Trophoblast cell (in vitro differentiated cells and primary cell): ENCODE measurements at regions not wholly inside any gene's neighbourhood (a gene's known extent, or its start where the extent isn't known, plus 50 kb on each side); places are given as distances from the start of the nearest gene placed in this dataset.

Experiments used
- DNase-seq, 2 donors: peaks; one replicate each; pipeline ENCODE4 v3.0.0-alpha.2; 2016
- H2AFZ ChIP-seq: 2 replicates; pipeline ENCODE4 v1.6.1; 2013; ENCODE audit warnings: low read length, moderate library complexity, mild to moderate bottlenecking; ENCODE audit not compliant: insufficient read depth, poor library complexity
- H2AK5ac ChIP-seq: 2 replicates; pipeline ENCODE4 v1.6.1; 2013; ENCODE audit warnings: mild to moderate bottlenecking, low read length
- H2BK120ac ChIP-seq: 2 replicates; pipeline ENCODE4 v1.6.1; 2013; ENCODE audit warnings: low read length, mild to moderate bottlenecking, moderate library complexity; ENCODE audit not compliant: insufficient read depth, poor library complexity
- H2BK12ac ChIP-seq: 2 replicates; pipeline ENCODE4 v1.6.1; 2013; ENCODE audit warnings: mild to moderate bottlenecking, low read length, moderate library complexity
- H2BK5ac ChIP-seq: 2 replicates; pipeline ENCODE4 v1.6.1; 2013; ENCODE audit warnings: low read length, low read depth, moderate library complexity, mild to moderate bottlenecking; ENCODE audit not compliant: poor library complexity
- H3K14ac ChIP-seq: 2 replicates; pipeline ENCODE4 v1.6.1; 2013; ENCODE audit warnings: mild to moderate bottlenecking, low read length
- H3K18ac ChIP-seq: 2 replicates; pipeline ENCODE4 v1.6.1; 2013; ENCODE audit warnings: mild to moderate bottlenecking, low read length
- H3K23ac ChIP-seq: 2 replicates; pipeline ENCODE4 v1.6.1; 2013; ENCODE audit warnings: low read length
- H3K27ac ChIP-seq: 2 replicates; pipeline ENCODE4 v1.5.1; 2013; ENCODE audit warnings: low read depth, mild to moderate bottlenecking, inconsistent platforms, low read length, moderate library complexity
- H3K27me3 ChIP-seq: 2 replicates; pipeline ENCODE4 v1.6.1; 2013; ENCODE audit warnings: inconsistent platforms, mild to moderate bottlenecking, low read length, moderate library complexity; ENCODE audit not compliant: insufficient read depth
- H3K36me3 ChIP-seq, 2 experiments: 1 replicate in 1 of 2; 2 replicates in 1 of 2; pipeline ENCODE4 v1.6.1; 2013; ENCODE audit warnings: low read length in 2 of 2, mild to moderate bottlenecking in 2 of 2, moderate library complexity in 1 of 2; ENCODE audit not compliant: insufficient read depth in 2 of 2, control insufficient read depth in 1 of 2
- H3K4ac ChIP-seq: 2 replicates; pipeline ENCODE4 v1.6.1; 2013; ENCODE audit warnings: low read depth, mild to moderate bottlenecking, low read length, moderate library complexity
- H3K4me1 ChIP-seq, 2 experiments: 1 replicate in 1 of 2; 2 replicates in 1 of 2; pipeline ENCODE4 v1.6.1; 2013; ENCODE audit warnings: low read length in 2 of 2, mild to moderate bottlenecking in 2 of 2, moderate library complexity in 1 of 2; ENCODE audit not compliant: insufficient read depth in 2 of 2, control insufficient read depth in 1 of 2
- H3K4me2 ChIP-seq: 2 replicates; pipeline ENCODE4 v1.6.1; 2013; ENCODE audit warnings: inconsistent platforms, mild to moderate bottlenecking, low read length, moderate library complexity
- H3K4me3 ChIP-seq: 2 replicates; pipeline ENCODE4 v1.5.1; 2013; ENCODE audit warnings: mild to moderate bottlenecking, low read depth, low read length, inconsistent platforms
- H3K79me1 ChIP-seq: one replicate; pipeline ENCODE4 v1.6.1; 2013; ENCODE audit warnings: low read length
- H3K79me2 ChIP-seq: 2 replicates; pipeline ENCODE4 v1.6.1; 2013; ENCODE audit warnings: low read length, mild to moderate bottlenecking; ENCODE audit not compliant: control insufficient read depth, insufficient read depth, poor library complexity
- H3K9ac ChIP-seq: 2 replicates; pipeline ENCODE4 v1.6.1; 2013; ENCODE audit warnings: mild to moderate bottlenecking, low read length
- H3K9me3 ChIP-seq: 2 replicates; pipeline ENCODE4 v1.6.1; 2013; ENCODE audit warnings: low read depth, mild to moderate bottlenecking, control low read depth, inconsistent platforms, low read length; ENCODE audit not compliant: insufficient read depth
- H4K12ac ChIP-seq: 2 replicates; pipeline ENCODE4 v1.6.1; 2013; ENCODE audit warnings: low read depth, mild to moderate bottlenecking, low read length, moderate library complexity
- H4K8ac ChIP-seq: 2 replicates; pipeline ENCODE4 v1.6.1; 2013; ENCODE audit warnings: low read depth, mild to moderate bottlenecking, low read length, moderate library complexity
- H4K91ac ChIP-seq: one replicate; pipeline ENCODE4 v1.6.1; 2013; ENCODE audit warnings: low read depth, mild to moderate bottlenecking, low read length, moderate library complexity
- WGBS: extraction: QIAGEN DNeasy Blood & Tissue Kit; methylation state at CpG from one replicate; pipeline ENCODE4 v1.1.7; 2013; ENCODE audit warnings: missing lambda C conversion rate; ENCODE audit not compliant: insufficient read length, insufficient coverage; ENCODE audit errors: extremely low coverage; 5-methylcytosine and 5-hydroxymethylcytosine counted together

DNA sequence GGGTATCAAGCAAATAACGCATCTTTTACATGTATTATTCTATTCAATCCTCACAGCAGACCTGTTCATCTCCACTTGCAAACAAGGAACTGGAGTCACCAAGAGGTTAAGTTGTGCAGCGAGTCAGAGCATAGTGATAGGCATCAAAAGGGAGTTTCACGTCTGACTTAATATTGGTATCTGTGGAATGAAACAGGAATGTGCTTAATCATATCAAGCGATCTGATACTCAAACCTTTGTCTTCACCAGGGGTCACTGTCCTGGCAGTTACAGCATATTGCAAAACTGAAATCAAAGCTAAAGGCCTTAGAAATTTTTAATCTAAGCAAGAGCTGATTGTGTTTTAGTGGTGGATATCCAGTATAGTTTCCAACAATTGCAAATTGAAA, 271.6 kb downstream of the PLK2 start:
- Histone ChIP-seq H2BK5ac (no peak overlapping the region), H3K79me2 (no peaks in the 10 kb centered on the region)

DNA sequence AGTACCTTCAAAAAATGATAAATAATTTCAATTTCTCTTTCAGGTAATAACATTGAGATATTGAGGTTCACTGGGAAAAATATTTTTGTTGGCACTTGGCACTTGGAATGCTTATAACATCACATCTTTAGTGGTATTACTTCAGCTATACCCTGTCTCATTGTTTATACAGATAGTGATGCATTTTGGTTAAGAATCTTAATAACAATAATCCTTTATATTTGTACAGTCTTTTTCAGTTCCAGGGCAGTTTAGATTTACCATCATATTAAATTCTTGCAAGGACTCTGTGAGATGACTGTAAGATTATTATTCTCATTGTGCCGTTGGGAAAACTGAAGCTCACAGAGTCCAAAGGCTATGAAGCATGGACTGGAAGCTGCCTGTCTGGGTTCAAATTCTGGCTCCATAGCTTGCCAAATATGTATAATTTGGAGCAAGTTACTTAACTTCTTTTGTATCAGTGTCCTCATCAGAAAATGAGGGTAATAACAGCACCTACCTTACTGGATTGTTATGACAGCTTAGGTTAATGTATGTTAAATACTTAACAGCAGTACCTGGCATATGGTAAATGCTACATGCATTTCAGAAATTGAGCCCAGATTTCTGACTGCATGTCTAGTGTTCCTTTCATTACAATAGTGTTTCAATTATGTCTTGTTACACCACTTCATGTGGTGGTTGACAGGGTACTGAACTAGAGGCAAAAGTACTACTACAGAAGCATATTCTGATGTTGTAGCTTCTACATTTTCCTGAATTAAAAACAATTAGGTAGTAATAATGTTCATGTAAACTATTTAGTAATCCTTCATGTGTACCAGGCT, 272.2 kb downstream of the PLK2 start:
- Histone ChIP-seq H3K9ac (no peak overlapping the region), H2BK12ac (peak overlapping the region; percentile 94), H2AK5ac (no peak overlapping the region), H3K27ac (peak overlapping the region; percentile 33), H3K9me3 (no peaks in the 10 kb centered on the region), H3K4me2 (no peak overlapping the region), H2AFZ (no peak overlapping the region), H3K79me1 (peaks cover 4% of the 10 kb centered on the region), H4K91ac (no peak overlapping the region), H2BK5ac (no peak overlapping the region), H3K36me3 (no peaks in the 10 kb centered on the region), H2BK120ac (peak overlapping the region; percentile 75), H3K14ac (no peak overlapping the region), H3K4me3 (no peak overlapping the region), H3K4ac (no peak overlapping the region), H3K27me3 (no peaks in the 10 kb centered on the region), H3K18ac (no peak overlapping the region), H3K4me1 (peaks cover 2 to 4% of the 10 kb centered on the region in 2 experiments), H3K23ac (no peak overlapping the region), H3K79me2 (no peaks in the 10 kb centered on the region), H4K12ac (no peak overlapping the region), H4K8ac (no peak overlapping the region)
- peak; percentile 54 to 91 for DNase-seq
- no CpG with 5 or more reads among the region's 1 CpG for WGBS

More for the DNA sequence above, 271.6 kb downstream of the PLK2 start:
- Histone ChIP-seq H3K4ac (no peak overlapping the region), H3K4me3 (no peak overlapping the region), H3K9ac (no peak overlapping the region), H3K27ac (peak overlapping the region; percentile 33), H3K18ac (no peak overlapping the region), H3K4me1 (peaks cover 2% of the 10 kb centered on the region in 2 experiments), H3K36me3 (no peaks in the 10 kb centered on the region), H2BK12ac (no peak overlapping the region), H3K14ac (no peak overlapping the region), H3K23ac (no peak overlapping the region), H3K4me2 (no peak overlapping the region), H4K12ac (no peak overlapping the region), H3K27me3 (no peaks in the 10 kb centered on the region), H3K9me3 (no peaks in the 10 kb centered on the region), H4K8ac (no peak overlapping the region), H4K91ac (no peak overlapping the region), H2AK5ac (no peak overlapping the region), H3K79me1 (peaks cover 4% of the 10 kb centered on the region), H2BK120ac (no peak overlapping the region), H2AFZ (no peak overlapping the region)
- no CpG with 5 or more reads among the region's 4 CpGs for WGBS
- peak; percentile 67 to 93 for DNase-seq

DNA sequence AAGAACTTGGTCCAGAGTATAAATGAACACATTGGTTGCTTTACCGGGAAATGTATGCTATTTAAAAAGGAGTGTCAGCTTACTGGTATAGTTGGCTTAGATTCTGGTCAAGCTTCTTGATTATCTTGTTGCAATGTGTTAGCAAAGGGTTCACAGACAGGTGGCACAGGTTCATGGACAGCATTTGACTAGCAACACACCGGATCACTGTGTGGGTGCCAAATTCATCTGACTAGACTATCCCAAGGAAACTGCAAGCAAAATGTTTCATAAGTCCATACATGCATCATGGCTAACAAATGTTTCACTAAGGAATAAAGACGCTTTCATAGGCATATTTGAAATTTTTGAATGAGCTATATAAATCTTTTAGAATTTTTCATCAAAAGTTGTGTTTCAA, 274.1 kb downstream of the PLK2 start:
- Histone ChIP-seq H3K23ac (no peak overlapping the region), H4K8ac (no peak overlapping the region), H3K4me3 (no peak overlapping the region), H3K9ac (no peak overlapping the region), H2BK5ac (no peak overlapping the region), H3K4ac (no peak overlapping the region), H3K14ac (no peak overlapping the region), H3K9me3 (no peaks in the 10 kb centered on the region), H2AK5ac (no peak overlapping the region), H3K36me3 (no peaks in the 10 kb centered on the region), H3K27me3 (no peaks in the 10 kb centered on the region), H3K27ac (no peak overlapping the region), H4K12ac (no peak overlapping the region), H2BK12ac (no peak overlapping the region), H2BK120ac (no peak overlapping the region), H3K79me1 (peaks cover 6% of the 10 kb centered on the region), H3K4me2 (no peak overlapping the region), H3K18ac (no peak overlapping the region), H3K79me2 (no peaks in the 10 kb centered on the region), H3K4me1 (peaks cover 6 to 8% of the 10 kb centered on the region in 2 experiments), H4K91ac (no peak overlapping the region), H2AFZ (no peak overlapping the region)
- no peak for DNase-seq
- WGBS = no CpG with 5 or more reads among the region's 3 CpGs

DNA sequence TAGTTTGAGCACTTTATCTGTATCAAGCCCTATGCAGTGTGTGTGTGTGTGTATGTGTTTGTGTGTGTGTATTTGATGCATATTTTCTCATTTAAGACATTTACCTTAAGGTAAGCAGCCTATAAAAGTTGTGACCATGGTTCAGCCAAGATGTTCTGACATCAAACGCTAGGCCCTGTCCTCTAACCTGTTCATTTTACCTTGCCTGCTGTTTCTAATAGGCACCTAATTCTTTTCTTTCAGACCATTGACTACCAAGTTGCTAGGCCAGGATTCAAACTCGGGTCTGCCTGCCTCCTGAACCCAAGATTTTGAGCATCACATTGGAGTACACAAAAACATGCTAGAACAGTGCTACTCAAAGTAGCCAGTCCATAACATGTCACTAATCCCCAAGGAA, 274.5 kb downstream of the PLK2 start:
- H2BK5ac ChIP-seq = peak overlapping the region; percentile 27
- no peak overlapping the region for H2AK5ac ChIP-seq
- peaks cover 6 to 8% of the 10 kb centered on the region in 2 experiments for H3K4me1 ChIP-seq
- H3K9me3 ChIP-seq = no peaks in the 10 kb centered on the region
- H3K4me2 ChIP-seq = no peak overlapping the region
- H4K91ac ChIP-seq = peak overlapping the region; percentile 56
- H2BK12ac ChIP-seq = peak overlapping the region; percentile 93
- no peak overlapping the region for H3K18ac ChIP-seq
- DNase-seq = no peak
- H4K12ac ChIP-seq = no peak overlapping the region
- H3K27ac ChIP-seq = no peak overlapping the region
- H3K79me2 ChIP-seq = no peaks in the 10 kb centered on the region
- H3K23ac ChIP-seq = no peak overlapping the region
- H3K27me3 ChIP-seq = no peaks in the 10 kb centered on the region
- H2AFZ ChIP-seq = no peak overlapping the region
- no CpG with 5 or more reads among the region's 2 CpGs for WGBS
- H2BK120ac ChIP-seq = no peak overlapping the region
- no peak overlapping the region for H4K8ac ChIP-seq
- no peaks in the 10 kb centered on the region for H3K36me3 ChIP-seq
- H3K14ac ChIP-seq = no peak overlapping the region
- no peak overlapping the region for H3K4ac ChIP-seq
- H3K9ac ChIP-seq = no peak overlapping the region
- peaks cover 4% of the 10 kb centered on the region for H3K79me1 ChIP-seq
- no peak overlapping the region for H3K4me3 ChIP-seq
